HFFc6 (cell line): ENCODE measurements at regions not wholly inside any gene's neighbourhood (a gene's known extent, or its start where the extent isn't known, plus 50 kb on each side); places are given as distances from the start of the nearest gene placed in this dataset.

Experiments
- DNase-seq: peaks from one replicate; pipeline ENCODE4 v3.0.0-alpha.2; 2018
- H3K27ac Mint-ChIP-seq: 2 replicates; pipeline ENCODE4 v1.8.0; 2020; ENCODE audit warnings: mild to moderate bottlenecking, mixed read lengths
- H3K27me3 Mint-ChIP-seq: 2 replicates; pipeline ENCODE4 v1.8.0; 2021; ENCODE audit warnings: mild to moderate bottlenecking, moderate library complexity, mixed read lengths; ENCODE audit not compliant: insufficient read depth
- H3K36me3 Mint-ChIP-seq: 2 replicates; pipeline ENCODE4 v1.8.0; 2021; ENCODE audit warnings: low read depth, mixed read lengths
- H3K4me1 Mint-ChIP-seq: 2 replicates; pipeline ENCODE4 v1.8.0; 2020; ENCODE audit warnings: low read depth, mixed read lengths
- H3K4me3 Mint-ChIP-seq: 2 replicates; pipeline ENCODE4 v1.8.0; 2020; ENCODE audit warnings: mild to moderate bottlenecking, moderate library complexity, mixed read lengths
- H3K9me3 Mint-ChIP-seq: 2 replicates; pipeline ENCODE4 v1.8.0; 2020; ENCODE audit warnings: mild to moderate bottlenecking, mixed read lengths
- CTCF ChIP-seq: fragments of 200-600 bp; sonication (generic); IDR thresholded peaks from 2 replicates; pipeline ENCODE4 v1.5.0; 2021; ENCODE audit warnings: antibody characterized with exemption, mild to moderate bottlenecking

- Mint-ChIP-seq H3K27ac (no peak overlapping the region), H3K4me3 (no peak overlapping the region), H3K9me3 (no peaks in the 10 kb centered on the region), H3K27me3 (peaks cover 31% of the 10 kb centered on the region), H3K36me3 (no peaks in the 10 kb centered on the region), H3K4me1 (no peaks in the 10 kb centered on the region)
- no peak for TF ChIP-seq CTCF
- DNase-seq = no peak
These were observed 308.6 kb upstream of the ZFHX3 start for GRCh38 chr16:73356401-73357079.

GRCh38 chr16:73355981-73356380 is 308.1 kb upstream of the ZFHX3 start:
- peaks cover 31% of the 10 kb centered on the region for H3K27me3 Mint-ChIP-seq

GRCh38 chr16:73354434-73354833 is 306.5 kb upstream of the ZFHX3 start:
- Mint-ChIP-seq H3K27me3 (peaks cover 31% of the 10 kb centered on the region), H3K27ac (no peak overlapping the region), H3K36me3 (no peaks in the 10 kb centered on the region), H3K4me3 (no peak overlapping the region), H3K9me3 (no peaks in the 10 kb centered on the region), H3K4me1 (no peaks in the 10 kb centered on the region)
- no peak for TF ChIP-seq CTCF
- DNase-seq = no peak

More at GRCh38 chr16:73355981-73356380, 308.1 kb upstream of the ZFHX3 start:
- Mint-ChIP-seq H3K4me3 (no peak overlapping the region), H3K27ac (no peak overlapping the region), H3K9me3 (no peaks in the 10 kb centered on the region), H3K36me3 (no peaks in the 10 kb centered on the region), H3K4me1 (no peaks in the 10 kb centered on the region)
- no peak for TF ChIP-seq CTCF
- no peak for DNase-seq

- no peaks in the 10 kb centered on the region for H3K4me1 Mint-ChIP-seq
- no peaks in the 10 kb centered on the region for H3K9me3 Mint-ChIP-seq
- no peak overlapping the region for H3K27ac Mint-ChIP-seq
- no peak for DNase-seq
- H3K36me3 Mint-ChIP-seq = no peaks in the 10 kb centered on the region
- no peak for TF ChIP-seq CTCF
- peaks cover 25% of the 10 kb centered on the region for H3K27me3 Mint-ChIP-seq
- H3K4me3 Mint-ChIP-seq = no peak overlapping the region
These were observed 303.0 kb upstream of the ZFHX3 start for GRCh38 chr16:73350707-73351452.

DNA sequence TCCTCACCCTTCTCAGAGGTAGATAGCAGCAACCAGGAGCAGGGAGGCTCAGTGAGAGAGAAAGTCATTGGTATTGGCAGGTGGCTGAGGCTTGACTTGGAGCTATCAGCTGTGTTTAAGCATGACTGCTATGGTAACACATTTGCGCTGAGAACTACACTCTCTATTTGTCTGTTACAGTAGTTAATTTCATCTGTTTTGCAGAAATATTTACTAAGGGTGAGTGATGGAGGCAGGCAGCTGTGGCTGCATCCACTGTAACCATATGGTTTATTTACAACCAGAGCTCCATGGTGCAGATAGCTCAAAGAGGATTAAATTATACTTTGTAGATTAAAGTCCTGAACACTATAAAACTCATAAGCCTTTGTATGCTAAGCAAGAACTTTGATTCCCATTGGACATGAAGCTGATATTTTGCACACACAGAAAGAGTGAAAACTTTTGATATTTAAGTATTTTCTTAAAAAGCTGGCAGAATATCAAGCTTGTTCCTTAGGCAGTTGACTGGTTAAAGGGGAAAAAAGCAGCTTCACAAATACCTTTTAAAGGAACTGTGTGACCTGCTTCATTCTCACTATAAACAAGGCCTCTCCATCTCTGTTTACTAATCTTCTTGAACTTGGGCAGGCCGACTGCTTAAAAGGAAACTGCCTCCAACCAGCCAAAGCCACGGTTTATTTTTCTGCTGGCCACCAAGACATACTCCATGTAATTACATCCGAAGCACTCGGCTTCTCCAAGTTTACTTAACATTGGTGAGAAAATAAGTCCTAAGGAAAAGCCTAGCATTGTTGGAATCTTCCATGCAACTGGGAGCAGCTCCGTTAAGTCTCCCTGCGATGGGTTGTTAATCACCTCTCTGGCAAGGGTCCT is 299.8 kb upstream of the ZFHX3 start:
- no peak for TF ChIP-seq CTCF
- Mint-ChIP-seq H3K27ac (no peak overlapping the region), H3K27me3 (peaks cover 8% of the 10 kb centered on the region), H3K4me1 (no peaks in the 10 kb centered on the region), H3K9me3 (no peaks in the 10 kb centered on the region), H3K4me3 (no peak overlapping the region), H3K36me3 (no peaks in the 10 kb centered on the region)
- no peak for DNase-seq
